Esophagus mucosa (tissue), 1 donor: ENCODE measurements at regions not wholly inside any gene's neighbourhood (a gene's known extent, or its start where the extent isn't known, plus 50 kb on each side); places are given as distances from the start of the nearest gene placed in this dataset.
"Not testable (repeated sequence)": the region's sequence is repeated elsewhere in the genome, so short reads cannot be mapped to it uniquely, and the experiment has no call there.

Experiments
- ATAC-seq: fragments of 200-7000 bp; cut with Tn5 transposase; one replicate; pipeline ENCODE4 v1.9.1; 2020
- donor health status: DM: yes; HTN: yes; CAD: no.

GRCh38 chr20:17872959-17873358 lies 95.6 kb downstream of the SNX5 start:
- no peak for ATAC-seq

DNA sequence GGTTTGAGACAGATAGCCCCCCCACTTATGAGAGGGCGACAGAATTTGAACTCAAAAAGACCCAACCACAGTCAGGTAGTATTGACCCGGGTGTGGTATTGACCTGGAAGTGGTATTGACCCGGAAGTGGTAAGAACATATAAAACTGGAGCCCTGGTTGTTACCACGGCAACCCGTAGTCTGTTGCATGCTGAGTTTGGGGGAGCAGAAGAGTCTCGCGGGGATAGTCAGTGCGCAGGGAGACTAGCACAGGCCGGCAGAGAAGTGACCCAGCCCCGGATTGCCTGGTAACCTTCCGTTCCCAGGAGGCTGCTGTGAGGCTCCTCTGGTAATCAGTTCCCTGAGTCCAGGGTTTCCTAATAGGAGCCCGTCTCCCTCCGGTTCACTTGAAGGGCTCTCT lies 96.2 kb downstream of the SNX5 start:
- ATAC-seq = no peak

- ATAC-seq = no peak
Observed at GRCh38 chr20:17871886-17872285, 96.7 kb downstream of the SNX5 start.

DNA sequence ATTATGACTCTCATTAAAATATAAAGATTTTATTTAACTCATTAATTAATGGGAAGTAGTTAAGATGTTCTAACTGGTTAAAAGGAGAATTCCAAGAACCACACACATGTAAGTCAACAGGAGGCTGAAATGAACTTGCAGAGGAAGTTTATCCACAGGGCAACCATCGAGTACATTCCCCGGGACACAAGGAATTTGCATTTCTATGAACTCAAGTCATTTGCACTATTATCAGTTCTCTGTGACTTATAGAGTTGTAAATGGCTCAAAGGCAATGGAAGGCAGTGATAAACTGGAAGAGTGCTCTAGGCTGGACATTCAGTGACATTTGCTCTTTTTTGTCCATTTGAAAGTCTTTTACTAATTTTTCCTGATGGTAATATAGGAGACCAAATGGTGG lies 97.4 kb downstream of the SNX5 start:
- ATAC-seq = no peak

- no peak for ATAC-seq
Observed at GRCh38 chr20:17870086-17870740, 98.4 kb downstream of the SNX5 start.

GRCh38 chr20:17869295-17869994 lies 99.1 kb downstream of the SNX5 start:
- ATAC-seq = no peak

GRCh38 chr20:17868700-17869231 lies 99.8 kb downstream of the SNX5 start:
- ATAC-seq = no peak

- no peak for ATAC-seq
Observed at GRCh38 chr20:17868151-17868550, 100.4 kb downstream of the SNX5 start.

DNA sequence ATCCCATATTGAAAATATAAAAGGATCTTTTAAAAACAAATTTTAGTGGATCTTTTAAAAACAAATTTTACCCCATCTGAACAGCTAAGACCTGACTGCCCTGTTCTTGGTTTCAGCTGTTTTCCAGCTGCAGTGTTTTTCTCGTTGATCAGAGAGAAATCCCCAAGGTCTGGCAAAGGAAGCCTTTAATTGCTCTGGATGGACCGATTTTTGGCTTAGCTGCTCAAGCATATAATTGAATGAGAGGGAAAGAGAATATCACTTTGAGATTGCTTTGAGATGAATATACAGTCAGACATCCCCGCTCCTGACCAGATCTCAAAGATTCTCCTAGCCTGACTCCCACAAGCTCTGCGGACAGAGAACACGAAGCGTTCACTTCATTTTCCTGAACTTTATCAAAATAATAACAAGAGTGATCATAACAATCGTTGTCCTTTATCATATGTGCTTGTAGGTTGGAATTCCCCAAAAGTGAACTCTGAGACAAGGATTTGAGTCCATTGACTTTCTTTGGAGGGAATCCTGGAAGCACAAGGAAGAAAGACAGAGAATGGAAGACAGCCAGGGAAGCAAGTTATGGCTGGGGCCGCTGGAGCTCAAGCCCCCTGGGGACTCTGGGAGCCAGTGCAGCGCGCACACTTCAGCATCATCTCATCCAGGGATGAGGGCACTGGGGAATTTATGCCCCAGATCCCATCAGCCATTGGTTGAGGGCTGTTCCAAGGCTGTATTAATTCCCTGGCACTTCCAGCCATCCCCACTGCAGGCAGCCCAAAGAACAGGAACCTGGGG lies 101.3 kb downstream of the SNX5 start:
- no peak for ATAC-seq

DNA sequence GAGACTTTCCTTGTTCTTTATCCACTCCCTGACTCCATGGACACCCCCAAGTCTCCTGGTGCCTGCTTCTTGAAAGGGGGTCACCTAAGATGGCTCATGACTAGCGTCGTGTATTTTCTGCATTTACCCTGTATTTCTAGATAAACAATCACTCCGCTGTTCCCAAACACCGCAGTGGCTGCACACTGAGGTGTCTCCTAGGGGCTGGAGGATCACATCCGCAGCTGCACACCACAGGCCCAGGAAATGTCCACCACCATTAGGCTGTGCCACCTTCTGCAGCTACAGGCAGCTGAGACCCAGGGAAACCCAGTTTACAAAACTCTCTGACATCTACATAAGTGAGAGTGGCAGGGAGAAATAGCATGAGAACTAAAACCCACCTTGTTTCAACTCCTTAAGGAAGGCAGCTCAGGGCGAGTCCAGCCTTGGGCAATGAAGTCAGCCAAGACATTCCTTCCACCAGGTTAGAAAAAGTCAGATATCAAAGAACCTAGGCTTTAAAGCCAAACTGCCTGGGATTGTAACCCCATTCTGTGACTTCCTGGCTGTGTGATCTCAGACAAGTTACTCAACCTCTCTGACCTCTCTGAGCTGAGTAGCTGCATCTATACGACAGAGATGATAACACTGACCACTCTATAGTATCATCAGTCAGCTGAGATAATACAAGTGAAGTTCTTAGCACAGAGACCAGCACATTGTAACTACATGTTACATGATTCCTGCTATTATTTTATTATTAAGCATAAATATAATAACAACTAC lies 102.2 kb downstream of the SNX5 start:
- ATAC-seq = no peak

- peak; percentile 24 for ATAC-seq
Observed at GRCh38 chr20:17863577-17864292, 104.9 kb downstream of the SNX5 start.

DNA sequence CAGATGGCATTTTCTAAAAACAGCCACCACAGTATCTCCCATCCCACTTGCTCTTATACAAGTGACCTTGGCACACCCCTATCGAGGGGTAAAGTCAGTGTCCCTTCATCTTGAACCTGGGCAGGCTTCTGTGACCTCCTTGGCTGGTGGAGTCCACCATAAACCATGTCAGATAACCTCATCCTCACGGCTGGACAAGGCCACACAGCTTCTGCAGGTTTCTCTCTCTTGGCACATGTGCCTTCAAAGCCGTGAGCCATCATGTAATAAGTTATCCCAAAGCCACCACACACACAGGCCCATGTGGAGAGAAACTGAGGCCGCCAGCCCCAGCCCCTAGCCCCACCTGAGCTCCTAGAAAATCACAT lies 105.4 kb downstream of the SNX5 start:
- ATAC-seq = no peak

DNA sequence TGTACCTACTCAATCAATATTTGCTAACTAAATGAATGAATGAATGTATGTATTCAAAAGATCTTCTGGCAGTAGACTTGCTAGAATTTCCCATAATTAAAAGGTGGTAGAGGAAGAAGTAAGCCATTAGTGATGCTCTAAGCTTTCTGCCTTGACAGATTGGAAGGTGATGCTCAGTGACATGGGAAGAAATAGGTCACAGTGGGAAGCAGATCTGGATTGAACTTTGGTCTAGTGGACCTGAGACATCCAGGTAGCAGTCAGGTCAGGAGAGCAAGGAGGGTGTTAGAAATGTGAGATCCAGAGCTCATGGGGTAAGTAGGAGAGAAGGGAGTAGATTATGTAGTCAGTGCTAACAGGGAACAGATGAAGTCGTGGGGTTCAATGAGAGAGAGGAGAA lies 106.4 kb downstream of the SNX5 start:
- no peak for ATAC-seq

DNA sequence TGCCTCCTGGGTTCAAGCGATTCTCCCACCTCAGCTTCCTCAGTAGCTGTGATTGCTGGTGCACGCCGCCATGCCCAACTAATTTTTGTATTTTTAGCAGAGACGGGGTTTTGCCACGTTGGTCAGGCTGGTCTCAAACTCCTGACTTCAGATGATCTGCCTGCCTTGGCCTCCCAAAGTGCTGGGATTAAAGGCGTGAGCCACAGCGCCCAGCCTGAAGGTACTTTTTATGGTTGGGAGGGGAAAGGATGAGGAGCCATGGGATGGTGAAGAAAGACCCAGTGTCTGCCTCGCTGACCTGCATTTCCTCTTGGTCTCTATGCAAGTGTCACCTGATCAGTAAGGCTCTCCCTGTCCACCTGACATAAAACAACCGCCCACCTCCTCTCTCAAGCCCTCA lies 107.0 kb downstream of the SNX5 start:
- ATAC-seq = not testable (repeated sequence)

GRCh38 chr20:17860301-17861197 lies 108.0 kb downstream of the SNX5 start:
- ATAC-seq = no peak

GRCh38 chr20:17859616-17860232 lies 108.9 kb downstream of the SNX5 start:
- ATAC-seq = no peak

DNA sequence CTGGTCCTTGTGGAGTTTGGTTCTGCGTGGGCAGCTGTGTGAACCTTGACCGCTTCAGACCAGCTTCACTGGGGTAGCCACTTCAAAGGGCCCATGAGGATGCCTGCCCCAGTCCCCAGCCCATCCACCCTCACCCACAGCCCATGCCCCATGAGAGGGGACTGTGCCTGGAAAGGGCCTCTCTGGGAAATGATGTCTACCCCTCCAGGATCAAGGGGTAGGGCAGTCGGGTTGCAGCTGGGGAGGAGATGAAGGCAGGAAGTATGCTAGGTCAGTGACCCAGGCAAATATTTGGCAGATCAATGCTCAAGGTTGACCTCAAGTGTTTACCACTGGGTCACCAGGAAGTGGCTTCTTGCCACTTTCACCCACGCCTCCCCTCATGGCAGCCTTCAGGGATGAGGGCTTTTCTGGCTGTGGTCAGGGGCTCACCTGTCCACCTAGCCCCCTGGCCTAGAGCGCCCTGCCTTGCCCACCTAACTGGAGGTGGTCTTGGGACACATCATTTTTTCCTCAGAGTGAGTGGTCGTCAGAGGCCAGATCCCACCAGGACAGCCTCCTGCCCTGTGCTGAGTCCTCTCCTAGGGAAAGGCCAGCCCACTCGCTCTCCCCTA lies 109.5 kb downstream of the SNX5 start:
- no peak for ATAC-seq

DNA sequence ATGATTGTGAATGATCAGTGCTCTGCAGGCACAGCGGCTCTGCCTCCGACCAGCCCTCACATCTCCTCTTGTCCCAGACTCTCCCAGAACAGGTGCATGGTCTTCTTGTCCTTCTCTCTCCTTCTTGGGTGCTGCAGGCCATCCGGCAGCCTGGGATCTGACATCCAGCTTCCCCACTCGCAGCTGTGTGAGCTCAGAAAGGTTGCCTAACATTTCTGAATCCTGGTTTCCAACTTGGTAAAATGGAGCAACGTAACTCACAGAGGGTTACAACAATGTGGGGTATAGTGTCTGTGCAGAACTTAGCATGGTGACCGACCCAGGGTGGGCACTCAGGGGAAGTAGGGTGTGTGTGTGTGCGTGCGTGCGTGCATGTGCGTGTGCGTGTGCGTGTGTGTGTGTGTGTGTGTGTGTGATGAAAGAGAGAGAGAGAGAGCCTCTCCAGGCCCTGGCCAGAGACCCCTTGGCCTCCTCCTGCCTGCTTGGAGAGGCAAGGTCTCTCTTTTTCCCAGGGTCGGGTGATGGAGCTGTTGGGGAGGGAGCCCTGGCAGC lies 110.1 kb downstream of the SNX5 start:
- no peak for ATAC-seq

DNA sequence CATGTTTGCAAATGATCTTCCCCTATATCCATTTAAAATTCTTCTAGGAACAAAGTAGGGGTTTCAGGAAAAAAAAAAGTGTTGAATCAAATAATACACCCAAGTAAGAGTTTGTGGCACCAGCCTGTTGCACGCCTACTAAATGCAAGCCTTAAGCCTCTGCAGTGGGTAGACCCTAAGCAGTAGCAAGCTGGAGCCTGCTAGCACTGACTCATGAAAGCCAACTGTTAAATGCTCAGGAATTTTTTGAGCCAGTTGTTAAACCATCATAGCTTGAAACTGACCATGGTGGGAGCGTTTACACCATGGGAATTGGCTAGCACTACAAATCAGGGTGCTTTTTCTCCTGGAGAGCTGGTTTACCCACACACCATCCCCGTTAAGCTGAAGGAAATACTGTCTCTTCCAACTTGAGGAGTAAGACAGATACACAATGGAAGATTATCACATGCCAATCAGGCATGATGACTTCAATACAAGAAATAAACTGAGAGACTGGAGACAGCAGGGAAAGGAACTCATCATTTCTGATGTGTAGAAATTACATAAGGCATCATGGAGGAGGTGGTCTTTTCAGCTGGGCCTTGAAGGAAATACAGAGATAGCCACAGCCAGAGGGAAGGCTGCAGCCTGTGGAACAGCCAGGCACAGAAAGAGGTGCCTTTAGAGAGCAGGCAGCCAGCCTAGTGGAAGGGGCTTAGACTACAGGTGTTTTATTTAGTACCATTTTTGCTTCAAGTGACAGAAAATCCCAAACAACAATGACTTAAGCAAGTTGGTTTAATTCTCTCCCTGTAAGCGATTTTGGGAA lies 110.8 kb downstream of the SNX5 start:
- peak; percentile 62 for ATAC-seq
